AG04450 (cell line): ENCODE measurements at regions not wholly inside any gene's neighbourhood (a gene's known extent, or its start where the extent isn't known, plus 50 kb on each side); places are given as distances from the start of the nearest gene placed in this dataset.

Experiments used
- CTCF ChIA-PET: fragments of 300-600, 350-600 bp; formaldehyde crosslinking; extraction: SDS; loops from one replicate; lab custom pipeline; 2022; ENCODE audit warnings: antibody characterized with exemption, inconsistent platforms; lab: Charles Lee
- POLR2A ChIA-PET: fragments of 350-600 bp; formaldehyde crosslinking; extraction: SDS; loops from one replicate; lab custom pipeline; 2021; ENCODE audit warnings: antibody characterized with exemption, inconsistent platforms; lab: Yijun Ruan, JAX
- DNase-seq: peaks from one replicate; pipeline ENCODE4 v3.0.0-alpha.2; 2011; ENCODE audit warnings: low read depth, low spot score
- H3K27ac ChIP-seq: one replicate; pipeline ENCODE4 v1.5.1; 2012; ENCODE audit warnings: low read depth, low read length, control low read depth
- H3K27me3 ChIP-seq: one replicate; pipeline ENCODE4 v1.6.0; 2012; ENCODE audit warnings: low read length; ENCODE audit not compliant: control insufficient read depth, insufficient read depth
- H3K4me3 ChIP-seq: 2 replicates; pipeline ENCODE4 v1.5.1; 2011; ENCODE audit warnings: mild to moderate bottlenecking, low read depth, low read length, control low read depth
- H3K9me3 ChIP-seq: 2 replicates; pipeline ENCODE4 v1.5.1; 2012; ENCODE audit warnings: low read length; ENCODE audit not compliant: control insufficient read depth, insufficient read depth
- TF ChIP-seq, protein P1 (sequence below): IDR thresholded peaks from 2 replicates; pipeline ENCODE4 v1.5.1; 2011; ENCODE audit warnings: low read depth, low read length, control low read depth, inconsistent platforms

- no peak for DNase-seq
- Histone ChIP-seq H3K9me3 (no peaks in the 10 kb centered on the region), H3K27me3 (no peaks in the 10 kb centered on the region), H3K27ac (no peak overlapping the region), H3K4me3 (no peak overlapping the region)
- POLR2A ChIA-PET, result no interaction called here
- CTCF ChIA-PET, result no interaction called here
- TF ChIP-seq, protein P1, sequence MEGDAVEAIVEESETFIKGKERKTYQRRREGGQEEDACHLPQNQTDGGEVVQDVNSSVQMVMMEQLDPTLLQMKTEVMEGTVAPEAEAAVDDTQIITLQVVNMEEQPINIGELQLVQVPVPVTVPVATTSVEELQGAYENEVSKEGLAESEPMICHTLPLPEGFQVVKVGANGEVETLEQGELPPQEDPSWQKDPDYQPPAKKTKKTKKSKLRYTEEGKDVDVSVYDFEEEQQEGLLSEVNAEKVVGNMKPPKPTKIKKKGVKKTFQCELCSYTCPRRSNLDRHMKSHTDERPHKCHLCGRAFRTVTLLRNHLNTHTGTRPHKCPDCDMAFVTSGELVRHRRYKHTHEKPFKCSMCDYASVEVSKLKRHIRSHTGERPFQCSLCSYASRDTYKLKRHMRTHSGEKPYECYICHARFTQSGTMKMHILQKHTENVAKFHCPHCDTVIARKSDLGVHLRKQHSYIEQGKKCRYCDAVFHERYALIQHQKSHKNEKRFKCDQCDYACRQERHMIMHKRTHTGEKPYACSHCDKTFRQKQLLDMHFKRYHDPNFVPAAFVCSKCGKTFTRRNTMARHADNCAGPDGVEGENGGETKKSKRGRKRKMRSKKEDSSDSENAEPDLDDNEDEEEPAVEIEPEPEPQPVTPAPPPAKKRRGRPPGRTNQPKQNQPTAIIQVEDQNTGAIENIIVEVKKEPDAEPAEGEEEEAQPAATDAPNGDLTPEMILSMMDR, result no peak
These were observed 75.3 kb upstream of the MYOCD start for GRCh38 chr17:12590417-12590816.

GRCh38 chr17:12591021-12591735 lies 74.5 kb upstream of the MYOCD start:
- Histone ChIP-seq H3K4me3 (no peak overlapping the region), H3K27ac (no peak overlapping the region), H3K9me3 (no peaks in the 10 kb centered on the region), H3K27me3 (no peaks in the 10 kb centered on the region)
- DNase-seq, result no peak
- ChIA-PET POLR2A (interaction anchor here (0.6 kb wide), 2 partner anchors 45 to 74 kb away, joined by 3 to 4 read pairs; partner anchors contain the start of gene MYOCD), CTCF (interaction anchor here (2.7 kb wide), 1 partner anchor 45 kb away, joined by 15 read pairs; no protein-coding TSS in a partner anchor)
- TF ChIP-seq, protein P1, result no peak

GRCh38 chr17:12592941-12593340 lies 72.7 kb upstream of the MYOCD start:
- Histone ChIP-seq H3K27ac (no peak overlapping the region), H3K27me3 (no peaks in the 10 kb centered on the region), H3K4me3 (no peak overlapping the region), H3K9me3 (no peaks in the 10 kb centered on the region)
- ChIA-PET POLR2A (no interaction called here), CTCF (interaction anchor here (1.1 to 2.7 kb wide), 2 partner anchors 23 to 47 kb away, joined by 3 to 15 read pairs; no protein-coding TSS in a partner anchor)
- TF ChIP-seq, protein P1, result no peak
- no peak for DNase-seq

- H3K9me3 ChIP-seq, result no peaks in the 10 kb centered on the region
- TF ChIP-seq, protein P1, result no peak
- H3K4me3 ChIP-seq, result no peak overlapping the region
- no peak overlapping the region for H3K27ac ChIP-seq
- no peak for DNase-seq
- ChIA-PET POLR2A (no interaction called here), CTCF (interaction anchor here (0.8 kb wide), 1 partner anchor 80 kb away, joined by 3 read pairs; no protein-coding TSS in a partner anchor)
- no peaks in the 10 kb centered on the region for H3K27me3 ChIP-seq
These were observed 68.7 kb upstream of the MYOCD start for GRCh38 chr17:12596961-12597360.

DNA sequence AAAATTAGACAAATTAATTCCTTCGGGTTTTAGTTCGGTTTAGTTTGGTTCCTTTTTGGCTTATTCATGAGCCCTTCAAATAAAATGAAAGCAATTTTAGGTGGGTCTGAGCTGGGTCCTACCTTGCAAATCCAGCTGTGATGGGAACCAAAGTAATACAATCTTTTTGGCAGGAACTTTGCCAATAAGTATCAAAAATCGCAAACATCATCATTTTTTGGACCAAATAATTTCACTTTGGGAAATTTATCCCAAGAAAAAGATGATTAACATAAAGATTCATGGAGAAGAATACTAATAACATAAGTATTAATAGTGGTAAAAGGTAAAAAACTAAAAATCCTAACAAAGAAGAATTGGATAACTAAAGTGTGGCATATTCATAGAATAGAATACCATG lies 67.8 kb upstream of the MYOCD start:
- H3K27ac ChIP-seq, result no peak overlapping the region
- no peaks in the 10 kb centered on the region for H3K9me3 ChIP-seq
- no peak overlapping the region for H3K4me3 ChIP-seq
- ChIA-PET POLR2A (no interaction called here), CTCF (interaction anchor here (1.7 kb wide), 1 partner anchor 53 kb away, joined by 5 read pairs; no protein-coding TSS in a partner anchor)
- DNase-seq, result no peak
- no peaks in the 10 kb centered on the region for H3K27me3 ChIP-seq
- TF ChIP-seq, protein P1, result no peak
